SK-N-MC (cell line): ENCODE measurements at regions not wholly inside any gene's neighbourhood (a gene's known extent, or its start where the extent isn't known, plus 50 kb on each side); places are given as distances from the start of the nearest gene placed in this dataset.

ENCODE experiments used
- DNase-seq: peaks from one replicate; pipeline ENCODE4 v3.0.0-alpha.2; 2011; ENCODE audit warnings: low read depth, low spot score
- H3K27ac ChIP-seq: fragments of 200-600 bp; sonication (generic); 2 replicates; pipeline ENCODE4 v1.5.1; 2016; ENCODE audit warnings: mixed run types
- H3K36me3 ChIP-seq: fragments of 200-600 bp; sonication (generic); 2 replicates; pipeline ENCODE4 v1.6.1; 2017; ENCODE audit warnings: antibody characterized with exemption, low read length, mixed read lengths; ENCODE audit not compliant: insufficient read depth
- H3K4me3 ChIP-seq: fragments of 200-600 bp; sonication (generic); 2 replicates; pipeline ENCODE4 v1.5.1; 2016
- H3K9ac ChIP-seq: fragments of 200-600 bp; sonication (generic); 2 replicates; pipeline ENCODE4 v1.8.0; 2017; ENCODE audit warnings: mixed run types, mixed read lengths; ENCODE audit not compliant: insufficient read length
- H3K9me3 ChIP-seq: fragments of 200-600 bp; sonication (generic); 2 replicates; pipeline ENCODE4 v1.6.1; 2017; ENCODE audit warnings: low read depth, mild to moderate bottlenecking, antibody characterized with exemption, low read length, moderate library complexity, mixed read lengths
- EZH2 ChIP-seq: fragments of 200-600 bp; sonication (generic); IDR thresholded peaks from one replicate; pipeline ENCODE4 v1.6.1; 2017; ENCODE audit warnings: antibody characterized with exemption
- FOXP2 ChIP-seq: optimal IDR thresholded peaks from 2 replicates; pipeline ENCODE3; 2011; ENCODE audit warnings: mild to moderate bottlenecking, moderate library complexity; ENCODE audit not compliant: insufficient read depth; ENCODE audit errors: extremely low read length, control extremely low read depth
- POLR2AphosphoS5 ChIP-seq: IDR thresholded peaks from 2 replicates; pipeline ENCODE4 v1.6.1; 2012; ENCODE audit warnings: mild to moderate bottlenecking, low read depth, low read length, borderline replicate concordance

GRCh38 chr14:85813040-85813439, 283.1 kb downstream of the FLRT2 start:
- no peak overlapping the region for H3K4me3 ChIP-seq
- H3K36me3 ChIP-seq = no peaks in the 10 kb centered on the region
- H3K9ac ChIP-seq = no peak overlapping the region
- no peak overlapping the region for H3K27ac ChIP-seq
- no peaks in the 10 kb centered on the region for H3K9me3 ChIP-seq
- TF ChIP-seq EZH2 (no peak), FOXP2 (no peak), POLR2AphosphoS5 (no peak)
- DNase-seq = no peak

- no peak for TF ChIP-seq FOXP2
- no peak for TF ChIP-seq POLR2AphosphoS5
- no peak for TF ChIP-seq EZH2
- no peak overlapping the region for H3K27ac ChIP-seq
- no peak for DNase-seq
- H3K9ac ChIP-seq = no peak overlapping the region
- H3K4me3 ChIP-seq = no peak overlapping the region
- no peaks in the 10 kb centered on the region for H3K36me3 ChIP-seq
- H3K9me3 ChIP-seq = no peaks in the 10 kb centered on the region
These were observed 281.4 kb downstream of the FLRT2 start for GRCh38 chr14:85811340-85811739.

- Histone ChIP-seq H3K27ac (no peak overlapping the region), H3K36me3 (no peaks in the 10 kb centered on the region), H3K9ac (no peak overlapping the region), H3K4me3 (no peak overlapping the region), H3K9me3 (no peaks in the 10 kb centered on the region)
- DNase-seq = no peak
- TF ChIP-seq POLR2AphosphoS5 (no peak), FOXP2 (no peak), EZH2 (no peak)
These were observed 269.7 kb downstream of the FLRT2 start for GRCh38 chr14:85799668-85800067.

GRCh38 chr14:85798856-85799255, 268.9 kb downstream of the FLRT2 start:
- Histone ChIP-seq H3K4me3 (no peak overlapping the region), H3K9me3 (no peaks in the 10 kb centered on the region), H3K27ac (no peak overlapping the region), H3K36me3 (no peaks in the 10 kb centered on the region), H3K9ac (no peak overlapping the region)
- no peak for DNase-seq
- TF ChIP-seq FOXP2 = no peak
- no peak for TF ChIP-seq POLR2AphosphoS5
- TF ChIP-seq EZH2 = no peak

DNA sequence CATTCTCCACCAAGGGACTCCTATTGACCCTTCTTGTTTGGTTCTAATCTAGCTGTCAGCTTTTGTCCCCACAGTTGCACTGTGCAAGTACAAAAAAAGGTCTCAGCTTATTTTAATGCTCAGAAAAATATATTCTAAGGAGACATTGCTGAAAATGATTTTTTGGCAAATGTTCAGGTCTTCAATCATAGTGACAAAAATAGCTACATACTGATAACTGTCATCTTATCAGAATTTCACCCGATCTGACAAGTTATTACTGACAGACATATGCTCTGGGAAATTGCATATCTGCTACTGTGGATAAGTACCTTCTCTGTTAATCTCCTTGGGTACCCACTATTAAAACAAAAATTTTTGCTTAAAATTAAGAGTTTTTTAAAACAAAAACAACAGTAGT, 263.6 kb downstream of the FLRT2 start:
- Histone ChIP-seq H3K4me3 (no peak overlapping the region), H3K9me3 (no peaks in the 10 kb centered on the region), H3K9ac (no peak overlapping the region), H3K27ac (no peak overlapping the region), H3K36me3 (no peaks in the 10 kb centered on the region)
- TF ChIP-seq POLR2AphosphoS5 (no peak), FOXP2 (no peak), EZH2 (no peak)
- DNase-seq = no peak

DNA sequence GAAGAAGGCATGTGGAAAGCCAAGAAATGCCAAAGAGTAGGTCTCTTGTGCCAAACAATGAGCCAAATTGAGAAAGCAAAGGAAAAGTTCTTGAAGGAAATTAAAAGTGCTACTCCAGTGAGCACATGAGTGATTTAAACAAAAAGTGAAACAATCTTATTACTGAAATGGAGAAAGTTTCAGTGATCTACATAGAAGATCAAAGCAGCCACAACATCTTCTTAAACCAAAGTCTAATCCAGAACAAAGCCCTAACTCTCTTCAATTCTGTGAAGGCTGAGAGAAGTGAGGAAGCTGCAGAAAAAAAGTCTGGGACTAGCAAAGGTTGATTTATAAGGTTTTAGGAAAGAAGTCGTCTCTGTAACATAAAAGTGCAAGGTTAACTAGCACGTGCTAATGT, 259.6 kb downstream of the FLRT2 start:
- H3K9me3 ChIP-seq = no peaks in the 10 kb centered on the region
- TF ChIP-seq FOXP2 (no peak), EZH2 (no peak), POLR2AphosphoS5 (no peak)
- H3K4me3 ChIP-seq = no peak overlapping the region
- DNase-seq = no peak
- H3K9ac ChIP-seq = no peak overlapping the region
- no peaks in the 10 kb centered on the region for H3K36me3 ChIP-seq
- H3K27ac ChIP-seq = no peak overlapping the region

DNA sequence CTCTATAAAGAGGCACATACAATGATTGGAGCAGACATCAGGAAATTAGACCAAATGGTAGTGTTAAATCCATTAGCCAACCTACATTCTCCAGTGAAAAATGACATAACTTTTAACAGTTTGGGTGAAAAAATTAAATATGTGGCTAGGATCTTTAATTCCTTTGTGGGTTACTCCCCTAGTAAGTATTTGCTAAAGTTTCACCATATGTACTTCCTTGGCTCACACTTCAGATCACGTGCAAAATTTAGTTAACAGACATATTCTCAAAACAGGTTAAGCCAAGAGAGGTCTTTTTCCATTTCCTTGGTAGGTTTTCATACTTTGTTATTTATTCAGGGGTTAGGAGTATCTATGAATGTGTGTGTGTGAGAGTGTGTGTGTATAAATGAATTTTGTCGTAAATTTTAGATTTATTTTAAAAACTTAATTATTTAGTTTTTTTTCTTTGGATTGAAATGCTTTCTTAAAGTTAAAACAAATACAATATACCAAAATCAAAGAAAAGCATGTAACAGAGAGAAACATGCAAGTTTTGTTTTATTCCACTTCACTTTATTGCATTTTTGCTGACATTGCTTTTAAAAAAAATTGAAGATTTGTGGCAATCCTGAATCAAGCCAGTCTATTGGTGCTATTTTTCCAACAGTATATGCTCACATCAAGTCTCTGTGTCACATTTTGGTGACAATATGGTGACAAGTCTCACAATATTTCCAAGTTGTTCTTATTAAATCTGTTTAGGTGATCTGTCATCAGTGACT, 258.7 kb downstream of the FLRT2 start:
- H3K9ac ChIP-seq = no peak overlapping the region
- H3K36me3 ChIP-seq = no peaks in the 10 kb centered on the region
- H3K4me3 ChIP-seq = no peak overlapping the region
- H3K9me3 ChIP-seq = no peaks in the 10 kb centered on the region
- H3K27ac ChIP-seq = no peak overlapping the region
- DNase-seq = no peak
- TF ChIP-seq EZH2 = no peak
- no peak for TF ChIP-seq FOXP2
- no peak for TF ChIP-seq POLR2AphosphoS5

- Histone ChIP-seq H3K27ac (no peak overlapping the region), H3K9ac (no peak overlapping the region), H3K9me3 (no peaks in the 10 kb centered on the region), H3K4me3 (no peak overlapping the region), H3K36me3 (no peaks in the 10 kb centered on the region)
- DNase-seq = no peak
- no peak for TF ChIP-seq EZH2
- no peak for TF ChIP-seq POLR2AphosphoS5
- no peak for TF ChIP-seq FOXP2
These were observed 236.4 kb downstream of the FLRT2 start for GRCh38 chr14:85766295-85766694.

- Histone ChIP-seq H3K4me3 (no peak overlapping the region), H3K9me3 (no peaks in the 10 kb centered on the region), H3K9ac (no peak overlapping the region), H3K36me3 (no peaks in the 10 kb centered on the region), H3K27ac (no peak overlapping the region)
- DNase-seq = no peak
- TF ChIP-seq FOXP2 (no peak), EZH2 (no peak), POLR2AphosphoS5 (no peak)
These were observed 234.9 kb downstream of the FLRT2 start for GRCh38 chr14:85764822-85765221.
